Liver (tissue), 3 donors: ENCODE measurements at regions not wholly inside any gene's neighbourhood (a gene's known extent, or its start where the extent isn't known, plus 50 kb on each side); places are given as distances from the start of the nearest gene placed in this dataset.

ENCODE experiments used
- EGR1 ChIP-seq, 2 donors: IDR thresholded peaks; 2 replicates each; pipeline ENCODE4 v1.6.1; 2016 to 2018; ENCODE audit warnings: antibody characterized with exemption in 2 of 2, low read depth in 2 of 2
- HNF4A ChIP-seq, 2 donors: conservative IDR thresholded peaks; 2 replicates each; pipeline ENCODE4 v1.6.1; 2016; ENCODE audit warnings: antibody characterized with exemption in 2 of 2, mild to moderate bottlenecking in 2 of 2
- HNF4G ChIP-seq: IDR thresholded peaks from 2 replicates; pipeline ENCODE4 v1.6.1; 2016; ENCODE audit warnings: antibody characterized with exemption
- SP1 ChIP-seq: IDR thresholded peaks from 2 replicates; pipeline ENCODE4 v1.6.1; 2018; ENCODE audit warnings: antibody characterized with exemption, mild to moderate bottlenecking
- TAF1 ChIP-seq: conservative IDR thresholded peaks from 2 replicates; pipeline ENCODE4 v1.6.1; 2016; ENCODE audit warnings: antibody characterized with exemption, mild to moderate bottlenecking
- YY1 ChIP-seq: IDR thresholded peaks from 2 replicates; pipeline ENCODE4 v1.6.1; 2016; ENCODE audit warnings: antibody characterized with exemption, mild to moderate bottlenecking
- TF ChIP-seq, protein P1 (sequence below): fragments of 150-350 bp; IDR thresholded peaks from 2 replicates; pipeline ENCODE4 v1.5.1; 2017; ENCODE audit warnings: improper control_type of control experiment, low read depth, low read length; ENCODE audit not compliant: missing input control
- TF ChIP-seq, protein P2 (sequence below): IDR thresholded peaks from 2 replicates; pipeline ENCODE4 v1.6.1; 2016; ENCODE audit warnings: antibody characterized with exemption
- TF ChIP-seq, protein P3 (sequence below): IDR thresholded peaks from 2 replicates; pipeline ENCODE4 v1.6.1; 2016; ENCODE audit warnings: antibody characterized with exemption
- TF ChIP-seq, protein P4 (sequence below): IDR thresholded peaks from 2 replicates; pipeline ENCODE4 v1.6.1; 2016; ENCODE audit warnings: antibody characterized with exemption
- TF ChIP-seq, protein P5 (sequence below): IDR thresholded peaks from 2 replicates; pipeline ENCODE4 v1.6.1; 2016; ENCODE audit warnings: antibody characterized with exemption, mild to moderate bottlenecking
- donor health status: healthy.
- donor health status: healthy.

DNA sequence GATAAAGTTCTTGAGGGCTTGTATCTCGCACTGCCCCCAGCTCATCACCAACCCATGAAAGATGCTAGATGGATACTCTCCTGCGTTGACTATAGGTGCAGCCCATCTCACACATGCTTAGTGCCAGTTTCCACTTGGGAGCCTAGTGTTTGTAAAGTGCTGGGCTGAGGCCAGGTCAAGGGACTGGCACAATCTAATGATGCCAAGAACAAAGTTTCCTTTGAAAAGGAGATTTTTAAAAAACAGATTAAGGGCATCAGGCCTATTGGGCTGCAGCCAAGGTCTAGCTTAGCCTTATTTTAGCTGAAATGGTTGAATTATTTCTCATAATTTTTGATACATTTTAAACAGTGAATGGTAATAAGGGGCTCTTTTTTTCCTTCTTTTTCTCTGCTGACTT is 259.0 kb downstream of the ADRA2A start:
- no peak for TF ChIP-seq SP1
- TF ChIP-seq, protein P1, sequence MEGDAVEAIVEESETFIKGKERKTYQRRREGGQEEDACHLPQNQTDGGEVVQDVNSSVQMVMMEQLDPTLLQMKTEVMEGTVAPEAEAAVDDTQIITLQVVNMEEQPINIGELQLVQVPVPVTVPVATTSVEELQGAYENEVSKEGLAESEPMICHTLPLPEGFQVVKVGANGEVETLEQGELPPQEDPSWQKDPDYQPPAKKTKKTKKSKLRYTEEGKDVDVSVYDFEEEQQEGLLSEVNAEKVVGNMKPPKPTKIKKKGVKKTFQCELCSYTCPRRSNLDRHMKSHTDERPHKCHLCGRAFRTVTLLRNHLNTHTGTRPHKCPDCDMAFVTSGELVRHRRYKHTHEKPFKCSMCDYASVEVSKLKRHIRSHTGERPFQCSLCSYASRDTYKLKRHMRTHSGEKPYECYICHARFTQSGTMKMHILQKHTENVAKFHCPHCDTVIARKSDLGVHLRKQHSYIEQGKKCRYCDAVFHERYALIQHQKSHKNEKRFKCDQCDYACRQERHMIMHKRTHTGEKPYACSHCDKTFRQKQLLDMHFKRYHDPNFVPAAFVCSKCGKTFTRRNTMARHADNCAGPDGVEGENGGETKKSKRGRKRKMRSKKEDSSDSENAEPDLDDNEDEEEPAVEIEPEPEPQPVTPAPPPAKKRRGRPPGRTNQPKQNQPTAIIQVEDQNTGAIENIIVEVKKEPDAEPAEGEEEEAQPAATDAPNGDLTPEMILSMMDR, result no peak
- no peak for TF ChIP-seq YY1
- TF ChIP-seq, protein P2, sequence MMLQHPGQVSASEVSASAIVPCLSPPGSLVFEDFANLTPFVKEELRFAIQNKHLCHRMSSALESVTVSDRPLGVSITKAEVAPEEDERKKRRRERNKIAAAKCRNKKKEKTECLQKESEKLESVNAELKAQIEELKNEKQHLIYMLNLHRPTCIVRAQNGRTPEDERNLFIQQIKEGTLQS, result no peak
- TF ChIP-seq EGR1 (IDR thresholded peaks at IDR 0.05; ENCODE audit: low read depth in 2 of 2), result no peak
- TF ChIP-seq TAF1, result no peak
- TF ChIP-seq, protein P3, sequence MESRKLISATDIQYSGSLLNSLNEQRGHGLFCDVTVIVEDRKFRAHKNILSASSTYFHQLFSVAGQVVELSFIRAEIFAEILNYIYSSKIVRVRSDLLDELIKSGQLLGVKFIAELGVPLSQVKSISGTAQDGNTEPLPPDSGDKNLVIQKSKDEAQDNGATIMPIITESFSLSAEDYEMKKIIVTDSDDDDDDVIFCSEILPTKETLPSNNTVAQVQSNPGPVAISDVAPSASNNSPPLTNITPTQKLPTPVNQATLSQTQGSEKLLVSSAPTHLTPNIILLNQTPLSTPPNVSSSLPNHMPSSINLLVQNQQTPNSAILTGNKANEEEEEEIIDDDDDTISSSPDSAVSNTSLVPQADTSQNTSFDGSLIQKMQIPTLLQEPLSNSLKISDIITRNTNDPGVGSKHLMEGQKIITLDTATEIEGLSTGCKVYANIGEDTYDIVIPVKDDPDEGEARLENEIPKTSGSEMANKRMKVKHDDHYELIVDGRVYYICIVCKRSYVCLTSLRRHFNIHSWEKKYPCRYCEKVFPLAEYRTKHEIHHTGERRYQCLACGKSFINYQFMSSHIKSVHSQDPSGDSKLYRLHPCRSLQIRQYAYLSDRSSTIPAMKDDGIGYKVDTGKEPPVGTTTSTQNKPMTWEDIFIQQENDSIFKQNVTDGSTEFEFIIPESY, result no peak
- TF ChIP-seq, protein P4, sequence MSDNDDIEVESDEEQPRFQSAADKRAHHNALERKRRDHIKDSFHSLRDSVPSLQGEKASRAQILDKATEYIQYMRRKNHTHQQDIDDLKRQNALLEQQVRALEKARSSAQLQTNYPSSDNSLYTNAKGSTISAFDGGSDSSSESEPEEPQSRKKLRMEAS, result no peak
- TF ChIP-seq HNF4A (conservative IDR thresholded peaks at IDR 0.05), result no peak
- TF ChIP-seq, protein P5, sequence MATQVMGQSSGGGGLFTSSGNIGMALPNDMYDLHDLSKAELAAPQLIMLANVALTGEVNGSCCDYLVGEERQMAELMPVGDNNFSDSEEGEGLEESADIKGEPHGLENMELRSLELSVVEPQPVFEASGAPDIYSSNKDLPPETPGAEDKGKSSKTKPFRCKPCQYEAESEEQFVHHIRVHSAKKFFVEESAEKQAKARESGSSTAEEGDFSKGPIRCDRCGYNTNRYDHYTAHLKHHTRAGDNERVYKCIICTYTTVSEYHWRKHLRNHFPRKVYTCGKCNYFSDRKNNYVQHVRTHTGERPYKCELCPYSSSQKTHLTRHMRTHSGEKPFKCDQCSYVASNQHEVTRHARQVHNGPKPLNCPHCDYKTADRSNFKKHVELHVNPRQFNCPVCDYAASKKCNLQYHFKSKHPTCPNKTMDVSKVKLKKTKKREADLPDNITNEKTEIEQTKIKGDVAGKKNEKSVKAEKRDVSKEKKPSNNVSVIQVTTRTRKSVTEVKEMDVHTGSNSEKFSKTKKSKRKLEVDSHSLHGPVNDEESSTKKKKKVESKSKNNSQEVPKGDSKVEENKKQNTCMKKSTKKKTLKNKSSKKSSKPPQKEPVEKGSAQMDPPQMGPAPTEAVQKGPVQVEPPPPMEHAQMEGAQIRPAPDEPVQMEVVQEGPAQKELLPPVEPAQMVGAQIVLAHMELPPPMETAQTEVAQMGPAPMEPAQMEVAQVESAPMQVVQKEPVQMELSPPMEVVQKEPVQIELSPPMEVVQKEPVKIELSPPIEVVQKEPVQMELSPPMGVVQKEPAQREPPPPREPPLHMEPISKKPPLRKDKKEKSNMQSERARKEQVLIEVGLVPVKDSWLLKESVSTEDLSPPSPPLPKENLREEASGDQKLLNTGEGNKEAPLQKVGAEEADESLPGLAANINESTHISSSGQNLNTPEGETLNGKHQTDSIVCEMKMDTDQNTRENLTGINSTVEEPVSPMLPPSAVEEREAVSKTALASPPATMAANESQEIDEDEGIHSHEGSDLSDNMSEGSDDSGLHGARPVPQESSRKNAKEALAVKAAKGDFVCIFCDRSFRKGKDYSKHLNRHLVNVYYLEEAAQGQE, result no peak
- no peak for TF ChIP-seq HNF4G
